Type B pancreatic cell (in vitro differentiated cells): ENCODE measurements at regions not wholly inside any gene's neighbourhood (a gene's known extent, or its start where the extent isn't known, plus 50 kb on each side); places are given as distances from the start of the nearest gene placed in this dataset.
"Not testable (repeated sequence)": the region's sequence is repeated elsewhere in the genome, so short reads cannot be mapped to it uniquely, and the experiment has no call there.

Experiments
- DNase-seq: peaks from one replicate; pipeline ENCODE4 v3.0.0; 2021; ENCODE audit warnings: mixed read lengths; ENCODE audit not compliant: unreplicated experiment; ENCODE audit errors: extremely low spot score
- H3K27ac Mint-ChIP-seq: 2 replicates; pipeline ENCODE4 v1.8.0; 2021; ENCODE audit warnings: mild to moderate bottlenecking, mixed read lengths
- H3K27me3 Mint-ChIP-seq: 2 replicates; pipeline ENCODE4 v1.8.0; 2021; ENCODE audit warnings: mixed read lengths
- H3K36me3 Mint-ChIP-seq: 2 replicates; pipeline ENCODE4 v1.8.0; 2021; ENCODE audit warnings: mixed read lengths
- H3K4me1 Mint-ChIP-seq: one replicate; pipeline ENCODE4 v1.8.0; 2021; ENCODE audit warnings: mixed read lengths; ENCODE audit not compliant: unreplicated experiment
- H3K4me3 Mint-ChIP-seq: 2 replicates; pipeline ENCODE4 v1.8.0; 2021; ENCODE audit warnings: mild to moderate bottlenecking, mixed read lengths
- H3K9me3 Mint-ChIP-seq: 2 replicates; pipeline ENCODE4 v1.8.0; 2021; ENCODE audit warnings: mixed read lengths
- TF ChIP-seq, protein P1 (sequence below): fragments of 200-600 bp; sonication (generic); conservative IDR thresholded peaks from 2 replicates; pipeline ENCODE4 v1.5.0; 2021; ENCODE audit warnings: antibody characterized with exemption, mild to moderate bottlenecking

- not testable (repeated sequence) for H3K4me1 Mint-ChIP-seq, H3K27me3 Mint-ChIP-seq, H3K27ac Mint-ChIP-seq, DNase-seq, H3K9me3 Mint-ChIP-seq, H3K4me3 Mint-ChIP-seq
- H3K36me3 Mint-ChIP-seq = peaks cover 14% of the 10 kb centered on the region
Measured at GRCh38 chr5:34180225-34180624, 137.2 kb upstream of the C1QTNF3 start.

DNA sequence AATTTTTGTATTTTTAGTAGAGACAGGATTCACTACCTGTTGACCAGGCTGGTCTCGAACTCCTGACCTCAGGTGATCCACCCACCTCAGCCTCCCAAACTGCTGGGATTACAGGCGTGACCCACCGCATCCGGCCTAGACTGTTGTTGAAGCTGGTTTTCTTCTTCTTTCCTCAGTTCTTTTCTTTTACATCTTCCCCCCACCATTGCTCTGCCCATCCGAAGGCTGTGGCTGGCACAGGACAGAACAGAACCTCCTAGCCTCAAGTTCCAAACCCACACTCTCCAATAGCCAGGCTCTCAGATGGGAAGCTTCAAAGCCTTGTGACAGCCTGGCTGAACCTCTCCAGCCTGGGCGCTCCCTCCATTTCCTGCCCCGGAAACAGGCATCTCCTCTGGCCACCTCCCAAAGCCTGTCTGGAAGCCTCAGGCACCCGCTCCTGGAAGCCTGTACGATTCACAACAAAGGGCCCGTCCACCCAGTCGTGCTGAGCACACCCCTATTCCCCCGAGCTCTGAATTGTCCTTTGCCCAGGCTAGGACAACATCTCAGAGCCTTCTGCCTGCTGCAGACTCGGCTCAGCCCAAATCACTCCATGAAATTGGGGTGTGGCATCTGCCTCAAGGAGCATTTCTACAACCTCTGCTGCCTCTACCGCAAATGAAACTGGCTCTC, 138.1 kb upstream of the C1QTNF3 start:
- not testable (repeated sequence) for H3K4me3 Mint-ChIP-seq, H3K36me3 Mint-ChIP-seq, H3K9me3 Mint-ChIP-seq, DNase-seq, H3K27me3 Mint-ChIP-seq, H3K27ac Mint-ChIP-seq, H3K4me1 Mint-ChIP-seq

DNA sequence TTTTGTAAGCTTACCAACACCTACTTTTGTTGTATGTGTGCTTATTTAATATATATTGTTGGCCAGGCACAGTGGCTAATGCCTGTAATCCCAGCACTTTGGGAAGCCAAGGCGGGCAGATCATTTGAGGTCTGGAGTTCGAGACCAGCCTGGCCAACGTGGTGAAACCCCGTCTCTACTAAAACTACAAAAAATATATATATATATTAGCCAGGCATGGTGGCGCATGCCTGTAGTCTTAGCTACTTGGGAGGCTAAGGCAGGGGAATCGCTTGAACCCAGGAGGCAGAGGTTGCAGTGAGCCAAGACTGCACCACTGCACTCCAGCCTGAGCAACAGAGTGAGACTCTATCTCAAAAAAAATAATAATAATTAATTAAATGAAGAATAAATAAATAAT, 142.0 kb upstream of the C1QTNF3 start:
- not testable (repeated sequence) for H3K9me3 Mint-ChIP-seq, H3K27ac Mint-ChIP-seq, H3K27me3 Mint-ChIP-seq, DNase-seq, H3K4me1 Mint-ChIP-seq, H3K4me3 Mint-ChIP-seq
- H3K36me3 Mint-ChIP-seq = peaks cover 18% of the 10 kb centered on the region

DNA sequence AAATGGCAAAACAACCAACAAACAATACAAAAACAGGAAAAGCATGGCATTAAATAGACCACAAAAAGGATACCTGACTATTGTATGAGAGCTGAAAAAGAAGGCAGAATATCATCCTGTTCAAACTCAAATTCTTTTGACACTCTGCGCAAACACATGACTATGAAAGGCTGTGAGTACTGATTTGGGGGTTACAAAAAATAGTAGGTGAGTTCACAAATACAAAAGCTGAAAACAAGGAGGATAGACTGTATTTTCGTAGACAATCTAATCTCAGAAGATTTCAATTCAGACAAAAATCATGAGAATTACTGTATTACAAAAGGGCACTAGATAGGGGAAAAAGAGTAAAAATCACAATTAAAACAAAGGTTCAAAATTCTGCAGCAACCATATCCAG, 142.6 kb upstream of the C1QTNF3 start:
- DNase-seq, H3K4me1 Mint-ChIP-seq, H3K27ac Mint-ChIP-seq, H3K9me3 Mint-ChIP-seq, H3K4me3 Mint-ChIP-seq, H3K27me3 Mint-ChIP-seq: not testable (repeated sequence)
- H3K36me3 Mint-ChIP-seq = peaks cover 18% of the 10 kb centered on the region

- not testable (repeated sequence) for DNase-seq, H3K27me3 Mint-ChIP-seq, H3K4me1 Mint-ChIP-seq, H3K4me3 Mint-ChIP-seq, H3K9me3 Mint-ChIP-seq
- peaks cover 21% of the 10 kb centered on the region for H3K36me3 Mint-ChIP-seq
- H3K27ac Mint-ChIP-seq = peak overlapping the region; percentile 25
Measured at GRCh38 chr5:34186108-34186507, 143.1 kb upstream of the C1QTNF3 start.

DNA sequence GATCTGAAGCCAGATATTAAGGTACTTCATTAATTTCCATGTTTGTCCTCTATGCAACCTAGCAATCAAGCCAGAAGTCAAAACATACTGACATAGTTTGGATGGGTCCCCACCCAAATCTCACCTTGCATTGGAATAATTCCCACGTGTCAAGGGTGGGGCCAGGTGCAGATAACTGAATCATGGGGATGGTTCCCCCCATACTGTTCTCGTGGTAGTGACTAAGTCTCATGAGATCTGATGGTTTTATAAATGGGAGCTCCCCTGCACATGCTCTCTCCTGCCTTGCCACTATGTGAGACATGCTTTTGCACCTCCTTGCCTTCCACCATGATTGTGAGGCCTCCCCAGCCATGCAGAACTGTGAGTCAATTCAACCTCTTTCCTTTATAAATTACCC, 143.9 kb upstream of the C1QTNF3 start:
- not testable (repeated sequence) for DNase-seq, H3K27ac Mint-ChIP-seq, H3K4me3 Mint-ChIP-seq, H3K27me3 Mint-ChIP-seq, H3K9me3 Mint-ChIP-seq
- H3K4me1 Mint-ChIP-seq = peaks cover 10% of the 10 kb centered on the region
- H3K36me3 Mint-ChIP-seq = peaks cover 26% of the 10 kb centered on the region

DNA sequence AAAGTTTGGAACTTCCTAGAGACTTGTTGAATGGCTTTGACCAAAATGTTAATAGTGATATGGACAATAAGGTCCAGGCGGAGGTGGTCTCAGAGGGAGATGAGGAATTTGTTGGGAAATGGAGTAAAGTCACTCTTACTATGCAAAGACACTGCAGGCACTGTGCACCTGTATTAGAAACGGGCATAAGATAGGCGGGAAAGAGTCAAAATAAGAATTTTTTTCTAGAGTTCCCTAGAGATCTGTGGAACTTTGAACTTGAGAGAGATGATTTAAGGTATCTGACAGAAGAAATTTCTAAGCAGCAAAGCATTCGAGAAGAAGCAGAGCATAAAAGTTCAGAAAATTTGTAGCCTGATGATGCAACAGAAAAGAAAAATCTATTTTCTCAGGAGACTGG, 144.4 kb upstream of the C1QTNF3 start:
- peaks cover 32% of the 10 kb centered on the region for H3K36me3 Mint-ChIP-seq
- H3K4me1 Mint-ChIP-seq = peaks cover 16% of the 10 kb centered on the region
- DNase-seq, H3K27ac Mint-ChIP-seq, H3K9me3 Mint-ChIP-seq, H3K4me3 Mint-ChIP-seq, H3K27me3 Mint-ChIP-seq: not testable (repeated sequence)

DNA sequence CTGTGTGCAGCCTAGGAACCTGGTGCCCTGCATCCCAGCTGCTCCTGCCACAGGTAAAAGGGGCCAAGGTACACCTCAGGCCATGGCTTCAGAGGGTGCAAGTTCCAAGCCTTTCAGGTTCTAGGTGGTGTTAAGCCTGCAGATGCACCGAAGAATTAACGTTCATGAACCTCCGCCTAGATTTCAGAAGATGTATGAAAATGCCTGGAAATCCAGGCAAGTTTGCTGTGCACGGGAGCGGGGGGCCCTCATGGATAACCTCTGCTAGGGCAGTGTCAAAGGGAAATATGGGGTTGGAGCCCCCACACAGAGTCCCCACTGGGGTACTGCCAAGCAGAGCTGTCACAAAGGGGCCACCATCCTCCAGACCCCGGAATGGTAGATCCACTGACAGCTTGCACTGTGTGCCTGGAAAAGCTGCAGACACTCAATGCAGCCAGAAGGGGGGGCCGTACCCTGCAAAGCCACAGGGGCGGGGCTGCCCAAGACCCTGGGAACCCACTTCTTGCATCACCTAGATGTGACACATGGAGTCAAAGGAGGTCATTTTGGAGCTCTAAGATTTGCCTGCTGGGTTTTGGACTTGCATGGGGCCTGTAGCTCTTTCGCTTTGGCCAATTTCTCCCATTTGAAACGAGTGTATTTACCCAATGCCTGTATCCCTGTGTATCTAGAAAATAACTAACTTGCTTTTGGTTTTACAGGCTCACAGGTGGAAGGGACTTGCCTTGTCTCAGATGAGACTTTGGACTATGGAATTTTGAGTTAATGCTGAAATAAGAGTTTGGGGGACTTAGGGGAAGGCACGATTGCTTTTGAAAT, 145.2 kb upstream of the C1QTNF3 start:
- peaks cover 19% of the 10 kb centered on the region for H3K4me1 Mint-ChIP-seq
- peak; percentile 91 for DNase-seq
- H3K4me3 Mint-ChIP-seq, H3K9me3 Mint-ChIP-seq, H3K27me3 Mint-ChIP-seq: not testable (repeated sequence)
- TF ChIP-seq, protein P1, sequence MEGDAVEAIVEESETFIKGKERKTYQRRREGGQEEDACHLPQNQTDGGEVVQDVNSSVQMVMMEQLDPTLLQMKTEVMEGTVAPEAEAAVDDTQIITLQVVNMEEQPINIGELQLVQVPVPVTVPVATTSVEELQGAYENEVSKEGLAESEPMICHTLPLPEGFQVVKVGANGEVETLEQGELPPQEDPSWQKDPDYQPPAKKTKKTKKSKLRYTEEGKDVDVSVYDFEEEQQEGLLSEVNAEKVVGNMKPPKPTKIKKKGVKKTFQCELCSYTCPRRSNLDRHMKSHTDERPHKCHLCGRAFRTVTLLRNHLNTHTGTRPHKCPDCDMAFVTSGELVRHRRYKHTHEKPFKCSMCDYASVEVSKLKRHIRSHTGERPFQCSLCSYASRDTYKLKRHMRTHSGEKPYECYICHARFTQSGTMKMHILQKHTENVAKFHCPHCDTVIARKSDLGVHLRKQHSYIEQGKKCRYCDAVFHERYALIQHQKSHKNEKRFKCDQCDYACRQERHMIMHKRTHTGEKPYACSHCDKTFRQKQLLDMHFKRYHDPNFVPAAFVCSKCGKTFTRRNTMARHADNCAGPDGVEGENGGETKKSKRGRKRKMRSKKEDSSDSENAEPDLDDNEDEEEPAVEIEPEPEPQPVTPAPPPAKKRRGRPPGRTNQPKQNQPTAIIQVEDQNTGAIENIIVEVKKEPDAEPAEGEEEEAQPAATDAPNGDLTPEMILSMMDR = peak; percentile 71
- H3K36me3 Mint-ChIP-seq = peaks cover 35% of the 10 kb centered on the region
- peak overlapping the region; percentile 24 for H3K27ac Mint-ChIP-seq

DNA sequence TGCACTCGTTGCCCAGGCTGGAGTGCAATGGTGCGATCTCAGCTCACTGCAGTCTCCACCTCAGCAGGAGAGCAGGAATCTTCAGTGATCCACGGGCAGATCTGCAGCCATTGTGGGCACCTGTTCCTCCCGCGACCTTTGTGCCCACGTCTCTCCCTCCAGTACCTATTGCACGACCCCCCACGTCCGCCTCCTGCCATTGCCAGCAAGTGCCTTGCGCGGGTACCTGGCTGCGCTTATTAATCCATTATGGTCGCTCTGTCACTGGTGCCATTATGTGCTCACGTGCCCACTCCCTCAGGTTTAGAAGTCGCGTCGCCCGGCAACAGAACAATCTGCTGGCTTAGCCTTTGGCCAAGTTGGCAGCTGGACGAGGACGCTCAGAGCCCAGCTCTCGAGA, 146.2 kb upstream of the C1QTNF3 start:
- peaks cover 35% of the 10 kb centered on the region for H3K36me3 Mint-ChIP-seq
- H3K27me3 Mint-ChIP-seq, H3K4me3 Mint-ChIP-seq, H3K9me3 Mint-ChIP-seq: not testable (repeated sequence)
- peak overlapping the region; percentile 40 for H3K27ac Mint-ChIP-seq
- DNase-seq = peak; percentile 83
- peaks cover 24% of the 10 kb centered on the region for H3K4me1 Mint-ChIP-seq

- not testable (repeated sequence) for H3K27ac Mint-ChIP-seq, H3K4me3 Mint-ChIP-seq, H3K9me3 Mint-ChIP-seq, H3K27me3 Mint-ChIP-seq
- peaks cover 24% of the 10 kb centered on the region for H3K4me1 Mint-ChIP-seq
- H3K36me3 Mint-ChIP-seq = peaks cover 35% of the 10 kb centered on the region
- peak; percentile 85 for DNase-seq
Measured at GRCh38 chr5:34189752-34190411, 146.9 kb upstream of the C1QTNF3 start.

DNA sequence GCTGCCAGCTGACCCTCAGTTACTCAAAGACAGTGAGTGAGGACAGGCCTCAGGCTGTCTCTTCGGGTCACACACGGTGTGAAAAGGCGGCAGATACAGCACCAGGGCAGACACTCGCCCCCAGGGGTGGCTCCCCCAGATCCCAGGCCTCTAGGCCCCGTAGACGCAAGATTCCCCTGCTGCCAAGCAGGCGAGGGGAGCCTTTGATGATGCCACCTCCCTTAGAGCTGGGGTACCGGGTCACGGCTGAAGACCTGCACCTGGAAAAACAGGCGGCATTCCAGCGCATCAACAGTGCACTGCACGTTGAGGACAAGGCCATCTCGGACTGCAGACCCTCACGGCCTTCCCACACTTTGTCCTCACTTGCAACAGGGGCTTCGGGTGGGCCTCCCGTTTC, 147.5 kb upstream of the C1QTNF3 start:
- H3K9me3 Mint-ChIP-seq, H3K4me3 Mint-ChIP-seq, H3K27me3 Mint-ChIP-seq, H3K27ac Mint-ChIP-seq: not testable (repeated sequence)
- Mint-ChIP-seq H3K4me1 (peaks cover 24% of the 10 kb centered on the region), H3K36me3 (peaks cover 35% of the 10 kb centered on the region)
- DNase-seq = peak; percentile 85

DNA sequence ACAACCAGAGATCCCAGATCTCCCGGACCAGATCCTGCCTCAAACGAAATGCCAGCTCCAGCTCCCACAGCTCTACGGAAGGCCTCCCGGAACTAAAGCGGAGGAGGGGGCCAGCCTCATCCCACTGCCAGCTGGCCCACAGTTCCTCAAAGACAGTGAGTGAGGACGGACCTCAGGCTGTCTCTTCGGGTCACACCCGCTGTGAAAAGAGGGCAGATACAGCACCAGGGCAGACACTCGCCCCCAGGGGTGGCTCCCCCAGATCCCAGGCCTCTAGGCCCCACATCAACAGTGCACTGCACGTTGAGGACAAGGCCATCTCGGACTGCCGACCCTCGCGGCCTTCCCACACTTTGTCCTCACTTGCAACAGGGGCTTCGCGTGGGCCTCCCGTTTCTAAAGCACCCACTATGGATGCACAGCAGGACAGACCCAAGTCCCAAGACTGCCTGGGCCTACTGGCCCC, 148.3 kb upstream of the C1QTNF3 start:
- Mint-ChIP-seq H3K36me3 (peaks cover 35% of the 10 kb centered on the region), H3K27ac (peak overlapping the region; percentile 47), H3K4me1 (peaks cover 24% of the 10 kb centered on the region)
- not testable (repeated sequence) for H3K27me3 Mint-ChIP-seq, H3K4me3 Mint-ChIP-seq, H3K9me3 Mint-ChIP-seq
- DNase-seq = peak; percentile 89
